HG03520 (cell line): ENCODE measurements at regions not wholly inside any gene's neighbourhood (a gene's known extent, or its start where the extent isn't known, plus 50 kb on each side); places are given as distances from the start of the nearest gene placed in this dataset.

Experiments used
- ATAC-seq: cut with Tn5 transposase; IDR thresholded peaks from one replicate; pipeline ENCODE4 v1.9.1; 2021; ENCODE audit warnings: mild to moderate bottlenecking, moderate library complexity; ENCODE audit not compliant: unreplicated experiment

GRCh38 chr4:186885289-186885688 is 161.6 kb upstream of the FAT1 start:
- ATAC-seq = no peak

GRCh38 chr4:186886759-186887158 is 163.1 kb upstream of the FAT1 start:
- no peak for ATAC-seq

- ATAC-seq = no peak
These were observed 163.6 kb upstream of the FAT1 start for GRCh38 chr4:186887291-186887700.

- no peak for ATAC-seq
These were observed 164.1 kb upstream of the FAT1 start for GRCh38 chr4:186887752-186888151.

- ATAC-seq = no peak
These were observed 166.4 kb upstream of the FAT1 start for GRCh38 chr4:186889876-186890643.

- no peak for ATAC-seq
These were observed 168.3 kb upstream of the FAT1 start for GRCh38 chr4:186891859-186892486.

- no peak for ATAC-seq
These were observed 174.7 kb upstream of the FAT1 start for GRCh38 chr4:186898367-186898766.

- no peak for ATAC-seq
These were observed 176.7 kb upstream of the FAT1 start for GRCh38 chr4:186900232-186900900.

- no peak for ATAC-seq
These were observed 177.3 kb upstream of the FAT1 start for GRCh38 chr4:186900984-186901383.

GRCh38 chr4:186901850-186902249 is 178.2 kb upstream of the FAT1 start:
- ATAC-seq = no peak

GRCh38 chr4:186902361-186902760 is 178.7 kb upstream of the FAT1 start:
- no peak for ATAC-seq

GRCh38 chr4:186904101-186904500 is 180.4 kb upstream of the FAT1 start:
- ATAC-seq = no peak

GRCh38 chr4:186906722-186907121 is 183.1 kb upstream of the FAT1 start:
- ATAC-seq = no peak

GRCh38 chr4:186910385-186910784 is 186.7 kb upstream of the FAT1 start:
- ATAC-seq = no peak

- ATAC-seq = no peak
These were observed 188.9 kb upstream of the FAT1 start for GRCh38 chr4:186912606-186913005.

GRCh38 chr4:186915816-186916215 is 192.2 kb upstream of the FAT1 start:
- no peak for ATAC-seq

GRCh38 chr4:186917136-186917535 is 193.5 kb upstream of the FAT1 start:
- no peak for ATAC-seq

- ATAC-seq = no peak
These were observed 194.8 kb upstream of the FAT1 start for GRCh38 chr4:186918466-186918865.

- ATAC-seq = no peak
These were observed 195.7 kb upstream of the FAT1 start for GRCh38 chr4:186919340-186919739.

- ATAC-seq = no peak
These were observed 196.8 kb upstream of the FAT1 start for GRCh38 chr4:186920483-186920882.

GRCh38 chr4:186920992-186921391 is 197.3 kb upstream of the FAT1 start:
- no peak for ATAC-seq

GRCh38 chr4:186924723-186925122 is 201.1 kb upstream of the FAT1 start:
- ATAC-seq = no peak
